IMR-90 (cell line): ENCODE measurements at regions not wholly inside any gene's neighbourhood (a gene's known extent, or its start where the extent isn't known, plus 50 kb on each side); places are given as distances from the start of the nearest gene placed in this dataset.

Experiments
- FOS ChIP-seq: fragments of 150-350 bp; IDR thresholded peaks from 2 replicates; pipeline ENCODE4 v1.6.1; 2016; ENCODE audit warnings: low read depth, low read length
- POLR2A ChIP-seq: IDR thresholded peaks from 2 replicates; pipeline ENCODE4 v1.6.1; 2012; ENCODE audit warnings: mild to moderate bottlenecking, low read depth, low read length
- RCOR1 ChIP-seq: IDR thresholded peaks from 2 replicates; pipeline ENCODE4 v1.6.1; 2012; ENCODE audit warnings: mild to moderate bottlenecking, low read length, improper control_type of control experiment; ENCODE audit not compliant: insufficient replicate concordance
- TF ChIP-seq, protein P1 (sequence below): conservative IDR thresholded peaks from 2 replicates; pipeline ENCODE4 v1.5.1; 2012; ENCODE audit warnings: mild to moderate bottlenecking, low read depth, low read length, improper control_type of control experiment
- TF ChIP-seq, protein P2 (sequence below): fragments of 150-350 bp; IDR thresholded peaks from 2 replicates; pipeline ENCODE4 v1.6.1; 2017; ENCODE audit warnings: mild to moderate bottlenecking, antibody characterized with exemption, low read length, low read depth

DNA sequence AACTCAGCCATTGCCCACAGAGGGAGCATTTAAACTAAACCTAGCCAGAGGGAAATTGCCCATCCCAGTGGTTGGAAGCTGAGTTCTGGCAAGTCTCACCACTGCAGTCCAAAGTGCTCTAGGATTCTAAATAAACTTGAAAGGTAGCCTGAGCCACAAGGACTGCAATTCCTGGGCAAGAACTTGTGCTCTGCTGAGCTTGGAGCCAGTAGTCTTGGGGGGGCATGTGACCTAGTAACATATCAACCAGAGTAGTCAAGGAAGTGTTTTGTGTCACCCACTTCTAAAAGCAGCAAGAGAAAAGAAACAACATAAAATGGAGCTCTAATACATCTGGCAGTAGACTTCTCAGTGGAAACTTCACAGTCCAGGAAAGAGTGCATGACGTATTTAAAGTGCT, 167.0 kb downstream of the PTH2R start:
- TF ChIP-seq, protein P1, sequence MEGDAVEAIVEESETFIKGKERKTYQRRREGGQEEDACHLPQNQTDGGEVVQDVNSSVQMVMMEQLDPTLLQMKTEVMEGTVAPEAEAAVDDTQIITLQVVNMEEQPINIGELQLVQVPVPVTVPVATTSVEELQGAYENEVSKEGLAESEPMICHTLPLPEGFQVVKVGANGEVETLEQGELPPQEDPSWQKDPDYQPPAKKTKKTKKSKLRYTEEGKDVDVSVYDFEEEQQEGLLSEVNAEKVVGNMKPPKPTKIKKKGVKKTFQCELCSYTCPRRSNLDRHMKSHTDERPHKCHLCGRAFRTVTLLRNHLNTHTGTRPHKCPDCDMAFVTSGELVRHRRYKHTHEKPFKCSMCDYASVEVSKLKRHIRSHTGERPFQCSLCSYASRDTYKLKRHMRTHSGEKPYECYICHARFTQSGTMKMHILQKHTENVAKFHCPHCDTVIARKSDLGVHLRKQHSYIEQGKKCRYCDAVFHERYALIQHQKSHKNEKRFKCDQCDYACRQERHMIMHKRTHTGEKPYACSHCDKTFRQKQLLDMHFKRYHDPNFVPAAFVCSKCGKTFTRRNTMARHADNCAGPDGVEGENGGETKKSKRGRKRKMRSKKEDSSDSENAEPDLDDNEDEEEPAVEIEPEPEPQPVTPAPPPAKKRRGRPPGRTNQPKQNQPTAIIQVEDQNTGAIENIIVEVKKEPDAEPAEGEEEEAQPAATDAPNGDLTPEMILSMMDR, result no peak
- TF ChIP-seq POLR2A (no peak), RCOR1 (no peak), FOS (no peak)
- TF ChIP-seq, protein P2, sequence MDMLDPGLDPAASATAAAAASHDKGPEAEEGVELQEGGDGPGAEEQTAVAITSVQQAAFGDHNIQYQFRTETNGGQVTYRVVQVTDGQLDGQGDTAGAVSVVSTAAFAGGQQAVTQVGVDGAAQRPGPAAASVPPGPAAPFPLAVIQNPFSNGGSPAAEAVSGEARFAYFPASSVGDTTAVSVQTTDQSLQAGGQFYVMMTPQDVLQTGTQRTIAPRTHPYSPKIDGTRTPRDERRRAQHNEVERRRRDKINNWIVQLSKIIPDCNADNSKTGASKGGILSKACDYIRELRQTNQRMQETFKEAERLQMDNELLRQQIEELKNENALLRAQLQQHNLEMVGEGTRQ, result no peak
